Psoas muscle (tissue), 7 donors: ENCODE measurements at regions not wholly inside any gene's neighbourhood (a gene's known extent, or its start where the extent isn't known, plus 50 kb on each side); places are given as distances from the start of the nearest gene placed in this dataset.

ENCODE experiments used
- ATAC-seq, 4 donors: fragments of 200-7000 bp; cut with Tn5 transposase; one replicate each; pipeline ENCODE4 v1.9.1; 2020; ENCODE audit warnings: moderate library complexity in 3 of 4, mild to moderate bottlenecking in 2 of 4
- DNase-seq, 2 donors: peaks; one replicate each; pipeline ENCODE4 v3.0.0-alpha.2; 2020
- H3K27ac ChIP-seq: fragments of 200-600 bp; one replicate; pipeline ENCODE4 v1.8.0; 2022
- H3K27me3 ChIP-seq, 3 donors: fragments of 200-600 bp in 1 of 3; one replicate each; pipeline versions ENCODE4 v1.6.1 to v1.8.0; 2013 to 2022; ENCODE audit warnings: low read length in 2 of 3, mild to moderate bottlenecking in 2 of 3, moderate library complexity in 1 of 3; ENCODE audit not compliant: insufficient read depth in 3 of 3
- H3K36me3 ChIP-seq, 2 donors: fragments of 200-600 bp in 1 of 2; one replicate each; pipeline versions ENCODE4 v1.6.1 to v1.8.0; 2013 to 2022; ENCODE audit warnings: low read depth in 1 of 2, mild to moderate bottlenecking in 1 of 2, moderate library complexity in 1 of 2; ENCODE audit not compliant: insufficient read depth in 1 of 2
- H3K4me1 ChIP-seq: fragments of 200-600 bp; one replicate; pipeline ENCODE4 v1.8.0; 2022
- H3K4me3 ChIP-seq: fragments of 200-600 bp; one replicate; pipeline ENCODE4 v1.8.0; 2022; ENCODE audit warnings: mild to moderate bottlenecking
- H3K9me3 ChIP-seq: fragments of 200-600 bp; one replicate; pipeline ENCODE4 v1.8.0; 2022
- WGBS, 3 donors: extraction: QIAGEN DNeasy Blood & Tissue Kit; methylation state at CpG; one replicate each; pipeline versions ENCODE4 v1.1.6 to v1.1.7; 2013; 5-methylcytosine and 5-hydroxymethylcytosine counted together
- intact Hi-C, 2 donors: fragments of 100-400 bp; cut with DNase I; formaldehyde crosslinking; loops; one replicate each; pipeline versions ENCODE4 v1.11.0 to v1.14.2; 2022
- TF ChIP-seq, protein P1 (sequence below): fragments of 200-600 bp; IDR thresholded peaks from one replicate; pipeline ENCODE4 v1.8.0; 2022; ENCODE audit warnings: antibody characterized with exemption
- donor health status: healthy with polysubstance abuse.
- donor health status: DM: no; HTN: no; CAD: no; lungs with moderate emphysema.
- donor health status: Bipolar disorder and iron deficiency.
- donor health status: healthy.
- donor health status: DM: yes; HTN: yes; CAD: no.
- donor health status: DM: no; HTN: no; CAD: no.
- donor health status: DM: yes; HTN: yes; CAD: no.

DNA sequence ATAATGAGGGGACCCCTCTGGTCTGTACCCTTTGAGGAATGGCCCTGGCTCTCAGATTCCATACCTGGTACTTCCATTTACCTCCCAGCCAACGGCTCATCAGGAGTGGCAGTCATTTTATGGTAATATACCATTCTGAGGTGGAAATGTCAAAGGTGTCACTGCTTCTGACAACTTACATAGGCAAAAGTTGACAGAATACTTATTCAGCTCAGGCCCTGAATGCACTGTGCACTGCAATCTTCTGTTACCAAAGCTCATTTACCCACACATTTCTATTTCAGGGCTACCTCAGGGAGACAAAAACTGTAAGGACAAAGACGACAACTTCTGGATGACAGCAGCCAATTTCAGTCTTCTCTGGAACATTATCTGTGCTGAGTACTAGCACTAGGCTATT, 212.2 kb upstream of the TMEM260 start:
- Histone ChIP-seq H3K36me3 (no peaks in the 10 kb centered on the region), H3K9me3 (no peaks in the 10 kb centered on the region), H3K27ac (no peak overlapping the region), H3K4me3 (no peak overlapping the region), H3K27me3 (no peaks in the 10 kb centered on the region), H3K4me1 (no peaks in the 10 kb centered on the region)
- DNase-seq (no peak), ATAC-seq (no peak)
- WGBS, 3 donors: 78 to 81% (median 81%) methylated on average over 2 of the region's 2 CpGs
- intact Hi-C loops: no loop called here
- TF ChIP-seq, protein P1, sequence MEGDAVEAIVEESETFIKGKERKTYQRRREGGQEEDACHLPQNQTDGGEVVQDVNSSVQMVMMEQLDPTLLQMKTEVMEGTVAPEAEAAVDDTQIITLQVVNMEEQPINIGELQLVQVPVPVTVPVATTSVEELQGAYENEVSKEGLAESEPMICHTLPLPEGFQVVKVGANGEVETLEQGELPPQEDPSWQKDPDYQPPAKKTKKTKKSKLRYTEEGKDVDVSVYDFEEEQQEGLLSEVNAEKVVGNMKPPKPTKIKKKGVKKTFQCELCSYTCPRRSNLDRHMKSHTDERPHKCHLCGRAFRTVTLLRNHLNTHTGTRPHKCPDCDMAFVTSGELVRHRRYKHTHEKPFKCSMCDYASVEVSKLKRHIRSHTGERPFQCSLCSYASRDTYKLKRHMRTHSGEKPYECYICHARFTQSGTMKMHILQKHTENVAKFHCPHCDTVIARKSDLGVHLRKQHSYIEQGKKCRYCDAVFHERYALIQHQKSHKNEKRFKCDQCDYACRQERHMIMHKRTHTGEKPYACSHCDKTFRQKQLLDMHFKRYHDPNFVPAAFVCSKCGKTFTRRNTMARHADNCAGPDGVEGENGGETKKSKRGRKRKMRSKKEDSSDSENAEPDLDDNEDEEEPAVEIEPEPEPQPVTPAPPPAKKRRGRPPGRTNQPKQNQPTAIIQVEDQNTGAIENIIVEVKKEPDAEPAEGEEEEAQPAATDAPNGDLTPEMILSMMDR: no peak

- DNase-seq (no peak), ATAC-seq (no peak)
- TF ChIP-seq, protein P1: no peak
- Histone ChIP-seq H3K9me3 (no peaks in the 10 kb centered on the region), H3K27me3 (no peaks in the 10 kb centered on the region), H3K36me3 (no peaks in the 10 kb centered on the region), H3K4me1 (no peaks in the 10 kb centered on the region), H3K27ac (no peak overlapping the region), H3K4me3 (no peak overlapping the region)
- intact Hi-C loops: no loop called here
- 91% methylated on average over 3 of the region's 3 CpGs for WGBS, 3 donors
Measured at GRCh38 chr14:56371737-56372136, 207.9 kb upstream of the TMEM260 start.

- ATAC-seq (no peak), DNase-seq (no peak)
- H3K4me1 ChIP-seq: no peaks in the 10 kb centered on the region
- intact Hi-C loops: no loop called here
- no peaks in the 10 kb centered on the region for H3K36me3 ChIP-seq
- H3K27ac ChIP-seq: no peak overlapping the region
- TF ChIP-seq, protein P1: no peak
- WGBS, 3 donors: 84 to 93% (median 92%) methylated on average over 1 of the region's 1 CpG
- H3K27me3 ChIP-seq: no peaks in the 10 kb centered on the region
- H3K9me3 ChIP-seq: no peaks in the 10 kb centered on the region
- H3K4me3 ChIP-seq: no peak overlapping the region
Measured at GRCh38 chr14:56374421-56374820, 205.2 kb upstream of the TMEM260 start.

DNA sequence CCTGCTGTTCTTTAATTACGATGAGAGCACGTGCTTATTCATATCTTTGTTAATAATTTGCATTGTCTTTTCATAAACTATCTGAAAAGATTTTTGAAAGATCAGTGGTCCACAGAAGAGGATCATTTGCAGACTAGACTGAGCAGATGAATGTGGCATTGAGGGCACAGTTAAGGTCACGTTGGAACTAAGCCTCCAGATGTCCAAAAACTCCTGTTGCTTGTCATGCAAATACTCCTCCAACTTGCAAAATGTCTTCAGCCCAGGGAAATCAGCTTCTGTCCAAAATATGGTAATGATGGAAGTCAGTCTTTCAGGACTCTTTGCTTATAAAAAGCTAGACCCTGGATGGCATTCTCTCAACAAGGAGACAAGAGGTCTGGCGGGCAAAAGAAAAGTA, 201.6 kb upstream of the TMEM260 start:
- H3K9me3 ChIP-seq: peaks cover 5% of the 10 kb centered on the region
- no peaks in the 10 kb centered on the region for H3K4me1 ChIP-seq
- no peak overlapping the region for H3K27ac ChIP-seq
- no peak for DNase-seq
- TF ChIP-seq, protein P1: no peak
- H3K36me3 ChIP-seq: no peaks in the 10 kb centered on the region
- intact Hi-C loops: no loop called here
- no peaks in the 10 kb centered on the region for H3K27me3 ChIP-seq
- WGBS, 3 donors: 77 to 84% (median 80%) methylated on average over 4 of the region's 4 CpGs
- ATAC-seq: no peak
- no peak overlapping the region for H3K4me3 ChIP-seq

DNA sequence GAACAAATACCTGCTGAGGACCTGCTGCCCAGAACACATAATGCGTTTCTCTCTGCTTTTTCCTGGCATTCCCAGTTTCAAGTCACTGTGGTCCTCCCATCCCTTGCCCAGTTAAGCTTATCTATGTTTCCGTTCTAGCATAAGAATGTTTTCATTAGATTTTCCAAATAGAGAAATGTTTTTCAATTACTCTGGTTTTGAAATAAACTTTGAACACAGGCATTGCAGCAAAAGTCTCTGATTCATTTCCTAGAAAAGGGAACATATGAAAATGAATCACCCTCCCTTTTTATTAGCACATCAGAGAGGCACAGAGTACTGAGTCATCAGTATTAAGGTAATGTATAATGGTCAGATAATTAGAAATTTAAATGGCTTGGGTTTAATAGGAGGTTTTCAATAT, 201.1 kb upstream of the TMEM260 start:
- intact Hi-C loops: no loop called here
- H3K9me3 ChIP-seq: peaks cover 9% of the 10 kb centered on the region
- DNase-seq: no peak
- H3K4me3 ChIP-seq: no peak overlapping the region
- H3K36me3 ChIP-seq: no peaks in the 10 kb centered on the region
- ATAC-seq: no peak
- H3K27me3 ChIP-seq: no peaks in the 10 kb centered on the region
- H3K4me1 ChIP-seq: no peaks in the 10 kb centered on the region
- no peak overlapping the region for H3K27ac ChIP-seq
- WGBS, 3 donors: 77 to 90% (median 83%) methylated on average over 2 of the region's 2 CpGs
- TF ChIP-seq, protein P1: no peak
